BJ (cell line): ENCODE measurements at regions not wholly inside any gene's neighbourhood (a gene's known extent, or its start where the extent isn't known, plus 50 kb on each side); places are given as distances from the start of the nearest gene placed in this dataset.

Source experiments
- CTCF ChIA-PET: fragments of 350-600 bp; formaldehyde crosslinking; extraction: SDS; loops from one replicate; lab custom pipeline; 2021; ENCODE audit warnings: antibody characterized with exemption, inconsistent platforms; lab: Yijun Ruan, JAX
- POLR2A ChIA-PET: fragments of 300-600 bp; sonication (Branson Sonifier 250); formaldehyde crosslinking; extraction: SDS; loops from one replicate; lab custom pipeline; 2021; ENCODE audit warnings: antibody characterized with exemption; lab: Charles Lee
- DNase-seq: peaks from one replicate; pipeline ENCODE4 v3.0.0-alpha.2; 2011; ENCODE audit warnings: low read depth
- H3K27me3 ChIP-seq: 2 replicates; pipeline ENCODE4 v1.6.0; 2011; ENCODE audit warnings: low read length; ENCODE audit not compliant: control insufficient read depth, insufficient read depth
- H3K36me3 ChIP-seq: 2 replicates; pipeline ENCODE4 v1.5.1; 2011; ENCODE audit warnings: low read length; ENCODE audit not compliant: control insufficient read depth, insufficient read depth
- H3K4me3 ChIP-seq: 2 replicates; pipeline ENCODE4 v1.5.1; 2011; ENCODE audit warnings: low read depth, mild to moderate bottlenecking, control low read depth, low read length
- TF ChIP-seq, protein P1 (sequence below): IDR thresholded peaks from 2 replicates; pipeline ENCODE4 v1.5.1; 2011; ENCODE audit warnings: low read depth, mild to moderate bottlenecking, control low read depth, inconsistent platforms, low read length, moderate library complexity; ENCODE audit not compliant: insufficient read depth

GRCh38 chr18:44246001-44246400 lies 434.7 kb upstream of the SETBP1 start:
- Histone ChIP-seq H3K4me3 (no peak overlapping the region), H3K27me3 (no peaks in the 10 kb centered on the region), H3K36me3 (no peaks in the 10 kb centered on the region)
- DNase-seq: no peak
- ChIA-PET POLR2A (no interaction called here), CTCF (interaction anchor here (0.8 kb wide), 1 partner anchor 625 kb away, joined by 3 read pairs; no protein-coding TSS in a partner anchor)
- TF ChIP-seq, protein P1, sequence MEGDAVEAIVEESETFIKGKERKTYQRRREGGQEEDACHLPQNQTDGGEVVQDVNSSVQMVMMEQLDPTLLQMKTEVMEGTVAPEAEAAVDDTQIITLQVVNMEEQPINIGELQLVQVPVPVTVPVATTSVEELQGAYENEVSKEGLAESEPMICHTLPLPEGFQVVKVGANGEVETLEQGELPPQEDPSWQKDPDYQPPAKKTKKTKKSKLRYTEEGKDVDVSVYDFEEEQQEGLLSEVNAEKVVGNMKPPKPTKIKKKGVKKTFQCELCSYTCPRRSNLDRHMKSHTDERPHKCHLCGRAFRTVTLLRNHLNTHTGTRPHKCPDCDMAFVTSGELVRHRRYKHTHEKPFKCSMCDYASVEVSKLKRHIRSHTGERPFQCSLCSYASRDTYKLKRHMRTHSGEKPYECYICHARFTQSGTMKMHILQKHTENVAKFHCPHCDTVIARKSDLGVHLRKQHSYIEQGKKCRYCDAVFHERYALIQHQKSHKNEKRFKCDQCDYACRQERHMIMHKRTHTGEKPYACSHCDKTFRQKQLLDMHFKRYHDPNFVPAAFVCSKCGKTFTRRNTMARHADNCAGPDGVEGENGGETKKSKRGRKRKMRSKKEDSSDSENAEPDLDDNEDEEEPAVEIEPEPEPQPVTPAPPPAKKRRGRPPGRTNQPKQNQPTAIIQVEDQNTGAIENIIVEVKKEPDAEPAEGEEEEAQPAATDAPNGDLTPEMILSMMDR: no peak

DNA sequence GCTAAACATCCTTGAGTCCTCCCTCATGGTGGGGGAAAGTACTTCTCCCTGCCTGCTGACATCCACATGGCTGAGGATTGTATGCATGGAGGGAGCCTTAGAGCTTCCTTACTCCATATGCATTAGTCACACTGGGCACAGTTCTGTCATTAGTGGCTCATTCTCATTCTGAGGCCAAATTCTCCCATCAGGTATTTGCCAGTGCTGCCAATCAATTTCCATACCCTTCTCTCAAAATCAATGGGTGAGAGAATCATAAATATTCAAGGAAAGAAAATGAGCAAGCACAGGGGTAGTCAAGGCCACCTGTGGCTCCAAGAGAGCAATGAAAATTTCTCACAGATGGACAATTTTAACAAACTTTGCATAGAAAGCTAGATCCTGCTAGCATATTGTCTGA lies 422.6 kb upstream of the SETBP1 start:
- CTCF ChIA-PET: no interaction called here
- TF ChIP-seq, protein P1: no peak

DNA sequence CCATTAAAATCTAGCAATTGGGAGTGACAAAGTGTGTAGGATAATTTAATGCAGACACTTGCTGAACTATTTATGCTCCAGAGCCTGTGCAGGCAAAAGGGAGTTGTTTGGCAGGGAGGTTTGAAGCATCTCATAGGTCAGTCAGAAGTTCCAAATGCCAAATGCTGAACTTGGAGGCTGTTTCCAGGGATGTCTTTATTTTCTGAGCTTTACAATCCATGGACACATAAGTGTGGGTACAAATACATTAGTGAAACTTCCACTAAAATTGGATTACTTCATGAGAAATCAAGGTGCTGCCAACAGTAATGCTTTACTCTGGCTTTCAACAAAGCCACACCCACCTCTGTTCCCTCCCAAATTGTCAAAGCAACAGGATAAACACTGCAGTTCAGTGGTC lies 422.1 kb upstream of the SETBP1 start:
- no peaks in the 10 kb centered on the region for H3K36me3 ChIP-seq
- H3K4me3 ChIP-seq: no peak overlapping the region
- ChIA-PET POLR2A (no interaction called here), CTCF (no interaction called here)
- no peak for DNase-seq
- TF ChIP-seq, protein P1: no peak
- no peaks in the 10 kb centered on the region for H3K27me3 ChIP-seq

More for the DNA sequence above, 422.6 kb upstream of the SETBP1 start:
- no peak overlapping the region for H3K4me3 ChIP-seq
- H3K36me3 ChIP-seq: no peaks in the 10 kb centered on the region
- no peak for DNase-seq
- H3K27me3 ChIP-seq: no peaks in the 10 kb centered on the region
- POLR2A ChIA-PET: no interaction called here

DNA sequence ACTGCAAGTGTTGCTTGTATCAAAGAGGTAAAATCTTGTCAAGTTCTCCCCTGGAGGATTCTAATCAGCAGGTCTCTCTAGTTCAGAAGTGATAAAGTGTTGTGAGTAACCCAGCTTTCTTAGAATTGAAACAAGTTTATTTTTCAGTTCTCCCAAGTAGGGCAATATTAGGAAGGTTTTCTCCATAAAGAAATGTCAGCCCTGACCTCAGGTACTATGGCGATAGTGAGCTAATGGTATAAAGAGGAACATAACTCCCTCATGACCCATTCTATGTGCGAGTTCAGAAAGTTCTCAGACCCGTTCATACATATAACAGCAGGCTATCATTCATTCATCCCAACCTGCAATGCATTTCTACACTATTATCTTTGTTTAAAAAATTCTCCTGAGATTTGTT lies 421.1 kb upstream of the SETBP1 start:
- TF ChIP-seq, protein P1: no peak
- DNase-seq: no peak
- Histone ChIP-seq H3K27me3 (no peaks in the 10 kb centered on the region), H3K4me3 (no peak overlapping the region), H3K36me3 (no peaks in the 10 kb centered on the region)
- POLR2A ChIA-PET: no interaction called here
- CTCF ChIA-PET: interaction anchor here (1.1 kb wide), 1 partner anchor 22 kb away, joined by 5 read pairs; no protein-coding TSS in a partner anchor

DNA sequence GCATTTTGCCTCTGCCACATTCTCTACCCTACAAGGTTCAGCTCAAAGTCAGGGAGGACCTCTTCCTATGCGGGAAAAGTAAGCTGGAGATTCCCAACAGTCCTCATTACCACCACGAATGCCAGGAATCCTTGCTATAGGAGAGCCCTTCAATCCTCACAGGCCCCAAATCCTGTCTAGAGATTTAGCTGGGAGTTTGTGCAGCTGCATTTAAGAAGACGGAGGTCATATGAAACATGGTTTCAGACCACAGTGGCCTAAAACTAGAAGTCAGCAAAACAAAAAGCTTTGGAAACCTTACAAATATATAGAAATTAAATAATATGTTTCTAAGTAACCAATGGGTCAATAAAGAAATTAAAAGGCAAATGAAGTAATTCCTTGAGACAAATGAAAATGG lies 415.3 kb upstream of the SETBP1 start:
- TF ChIP-seq, protein P1: no peak
- ChIA-PET POLR2A (no interaction called here), CTCF (interaction anchor here (0.6 kb wide), 1 partner anchor 63 kb away, joined by 3 read pairs; no protein-coding TSS in a partner anchor)
- H3K27me3 ChIP-seq: no peaks in the 10 kb centered on the region
- no peaks in the 10 kb centered on the region for H3K36me3 ChIP-seq
- no peak overlapping the region for H3K4me3 ChIP-seq
- no peak for DNase-seq
